ENCODE measurements at regions not wholly inside any gene's neighbourhood (a gene's known extent, or its start where the extent isn't known, plus 50 kb on each side); places are given as distances from the start of the nearest gene placed in this dataset.
"Not testable (repeated sequence)": the region's sequence is repeated elsewhere in the genome, so short reads cannot be mapped to it uniquely, and the experiment has no call there.

DNA sequence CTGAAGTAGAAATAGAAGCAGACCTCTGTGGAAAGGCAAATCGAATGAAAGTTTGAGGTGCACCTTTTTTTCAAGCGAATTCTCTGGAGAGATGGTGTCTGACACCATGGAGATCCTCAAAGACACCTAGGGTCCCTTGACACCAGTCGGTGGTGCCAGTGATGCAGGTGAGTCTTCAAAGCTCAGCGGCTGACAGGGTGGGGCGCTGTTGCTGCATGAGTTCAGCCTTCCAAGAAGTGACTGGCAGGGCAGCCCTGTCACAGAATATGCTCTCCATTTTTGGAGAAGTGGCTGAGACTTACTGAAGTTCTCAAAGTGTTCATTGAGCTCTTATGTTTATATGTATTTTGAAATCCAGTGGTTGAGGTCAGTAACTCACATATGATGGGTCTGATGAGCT lies 575.9 kb downstream of the SPATA31A6 start:
- WGBS (ENCODE audit: insufficient coverage) = no CpG with 5 or more reads among the region's 5 CpGs
- POLR2A ChIA-PET, CTCF ChIA-PET: not testable (repeated sequence)

DNA sequence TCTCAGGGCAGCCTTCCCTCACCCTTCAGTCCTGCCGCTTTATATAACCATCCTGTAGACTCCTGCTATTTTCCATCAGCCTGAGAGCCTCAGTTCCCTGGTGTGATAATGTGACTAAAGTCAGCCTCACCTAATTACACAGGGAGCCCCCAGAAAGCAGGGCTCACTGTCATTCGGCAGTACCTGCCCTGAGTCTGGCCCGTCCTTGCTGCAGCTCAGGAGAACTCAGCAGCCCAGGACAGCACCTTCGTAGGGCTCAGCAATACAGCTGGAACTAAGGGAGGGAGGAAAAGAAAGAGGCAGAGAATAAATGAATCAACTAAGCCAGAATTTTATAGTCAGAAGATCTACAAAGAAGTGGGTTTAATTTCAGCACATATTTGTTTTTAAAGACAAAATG lies 598.7 kb downstream of the SPATA31A6 start:
- H3K4me1 ChIP-seq (ENCODE audit: control extremely low read depth in 1 of 4, control insufficient read depth in 4 of 4, insufficient read depth in 4 of 4, low read length in 3 of 4); DNase-seq; H3K9me3 ChIP-seq (ENCODE audit: control extremely low read depth in 1 of 5, control insufficient read depth in 4 of 5, insufficient read depth in 2 of 5, low read depth in 1 of 5, low read length in 4 of 5); H3K4me3 ChIP-seq (ENCODE audit: control insufficient read depth in 1 of 7, extremely low read depth in 1 of 7, insufficient read depth in 4 of 7, low read depth in 2 of 7, low read length in 6 of 7); H3K27ac ChIP-seq (ENCODE audit: insufficient read depth in 1 of 2, low read depth in 1 of 2, low read length in 2 of 2, poor library complexity in 1 of 2, severe bottlenecking in 2 of 2); H3K36me3 ChIP-seq (ENCODE audit: control insufficient read depth in 4 of 4, insufficient read depth in 4 of 4, low read length in 3 of 4); POLR2A ChIA-PET; CTCF ChIA-PET; H3K27me3 ChIP-seq (replicated peaks in 2 of 5; ENCODE audit: control insufficient read depth in 4 of 5, insufficient read depth in 5 of 5, low read length in 4 of 5): not testable (repeated sequence)
- WGBS (ENCODE audit: insufficient coverage) = no CpG with 5 or more reads among the region's 4 CpGs

More for the DNA sequence above, 575.9 kb downstream of the SPATA31A6 start:
- H3K36me3 ChIP-seq (ENCODE audit: control insufficient read depth in 4 of 4, insufficient read depth in 4 of 4, low read length in 3 of 4); H3K4me3 ChIP-seq (ENCODE audit: control insufficient read depth in 1 of 7, extremely low read depth in 1 of 7, insufficient read depth in 4 of 7, low read depth in 2 of 7, low read length in 6 of 7); H3K9me3 ChIP-seq (ENCODE audit: control extremely low read depth in 1 of 5, control insufficient read depth in 4 of 5, insufficient read depth in 2 of 5, low read depth in 1 of 5, low read length in 4 of 5); H3K27ac ChIP-seq (ENCODE audit: insufficient read depth in 1 of 2, low read depth in 1 of 2, low read length in 2 of 2, poor library complexity in 1 of 2, severe bottlenecking in 2 of 2); H3K27me3 ChIP-seq (replicated peaks in 2 of 5; ENCODE audit: control insufficient read depth in 4 of 5, insufficient read depth in 5 of 5, low read length in 4 of 5); H3K4me1 ChIP-seq (ENCODE audit: control extremely low read depth in 1 of 4, control insufficient read depth in 4 of 4, insufficient read depth in 4 of 4, low read length in 3 of 4): not testable (repeated sequence)
- DNase-seq = peak in 1 of 3 donors; percentile 0

DNA sequence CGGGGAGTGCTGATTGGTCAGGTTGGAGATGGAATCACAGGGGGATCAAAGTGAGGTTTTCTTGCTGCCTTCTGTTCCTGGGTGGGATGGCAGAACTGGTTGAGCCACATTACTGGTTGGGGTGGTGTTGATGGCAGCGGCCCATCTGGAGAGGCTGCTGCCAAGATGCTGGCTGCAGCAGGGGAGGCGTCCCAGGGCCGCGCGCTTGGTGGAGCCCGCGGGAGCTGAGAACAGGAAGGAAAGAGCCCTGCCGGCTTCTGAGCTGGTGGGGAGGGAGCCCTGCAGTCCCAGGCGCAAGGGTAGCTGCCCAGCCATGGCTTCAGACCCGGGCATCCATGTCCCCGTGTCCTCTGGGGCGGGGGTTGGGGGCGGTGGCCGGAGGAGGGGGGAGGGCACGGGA lies 609.3 kb downstream of the SPATA31A6 start:
- CTCF ChIA-PET; H3K27ac ChIP-seq (ENCODE audit: insufficient read depth in 1 of 2, low read depth in 1 of 2, low read length in 2 of 2, poor library complexity in 1 of 2, severe bottlenecking in 2 of 2); H3K4me1 ChIP-seq (ENCODE audit: control extremely low read depth in 1 of 4, control insufficient read depth in 4 of 4, insufficient read depth in 4 of 4, low read length in 3 of 4); H3K9me3 ChIP-seq (ENCODE audit: control extremely low read depth in 1 of 5, control insufficient read depth in 4 of 5, insufficient read depth in 2 of 5, low read depth in 1 of 5, low read length in 4 of 5); POLR2A ChIA-PET; H3K27me3 ChIP-seq (replicated peaks in 2 of 5; ENCODE audit: control insufficient read depth in 4 of 5, insufficient read depth in 5 of 5, low read length in 4 of 5); H3K36me3 ChIP-seq (ENCODE audit: control insufficient read depth in 4 of 4, insufficient read depth in 4 of 4, low read length in 3 of 4); H3K4me3 ChIP-seq (ENCODE audit: control insufficient read depth in 1 of 7, extremely low read depth in 1 of 7, insufficient read depth in 4 of 7, low read depth in 2 of 7, low read length in 6 of 7); DNase-seq: not testable (repeated sequence)
- 80% methylated on average over 2 of the region's 16 CpGs for WGBS (ENCODE audit: insufficient coverage)

DNA sequence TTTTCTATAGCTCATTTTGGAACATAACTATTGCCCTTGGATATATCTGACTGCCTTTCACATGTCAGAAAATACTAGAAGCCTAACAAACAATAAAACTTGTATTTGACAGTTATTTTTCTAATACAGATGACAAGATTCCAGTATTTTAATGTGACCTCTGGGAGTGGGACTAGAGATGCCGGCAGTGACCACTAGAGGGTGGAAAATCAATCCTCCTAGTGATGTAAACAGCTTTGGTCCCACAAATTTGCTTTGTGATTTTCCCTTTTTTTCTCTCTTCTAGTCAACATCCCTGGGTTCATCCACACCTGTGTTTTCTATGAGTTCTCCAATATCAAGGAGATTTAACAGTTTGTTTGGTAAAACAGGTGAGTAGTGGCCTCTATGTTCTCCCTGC lies 615.1 kb downstream of the SPATA31A6 start:
- H3K4me3 ChIP-seq (ENCODE audit: control insufficient read depth in 1 of 7, extremely low read depth in 1 of 7, insufficient read depth in 4 of 7, low read depth in 2 of 7, low read length in 6 of 7); H3K9me3 ChIP-seq (ENCODE audit: control extremely low read depth in 1 of 5, control insufficient read depth in 4 of 5, insufficient read depth in 2 of 5, low read depth in 1 of 5, low read length in 4 of 5); H3K4me1 ChIP-seq (ENCODE audit: control extremely low read depth in 1 of 4, control insufficient read depth in 4 of 4, insufficient read depth in 4 of 4, low read length in 3 of 4); DNase-seq; H3K27ac ChIP-seq (ENCODE audit: insufficient read depth in 1 of 2, low read depth in 1 of 2, low read length in 2 of 2, poor library complexity in 1 of 2, severe bottlenecking in 2 of 2); H3K36me3 ChIP-seq (ENCODE audit: control insufficient read depth in 4 of 4, insufficient read depth in 4 of 4, low read length in 3 of 4); H3K27me3 ChIP-seq (replicated peaks in 2 of 5; ENCODE audit: control insufficient read depth in 4 of 5, insufficient read depth in 5 of 5, low read length in 4 of 5); POLR2A ChIA-PET; CTCF ChIA-PET: not testable (repeated sequence)
- WGBS (ENCODE audit: insufficient coverage) = no CpG with 5 or more reads among the region's 1 CpG

DNA sequence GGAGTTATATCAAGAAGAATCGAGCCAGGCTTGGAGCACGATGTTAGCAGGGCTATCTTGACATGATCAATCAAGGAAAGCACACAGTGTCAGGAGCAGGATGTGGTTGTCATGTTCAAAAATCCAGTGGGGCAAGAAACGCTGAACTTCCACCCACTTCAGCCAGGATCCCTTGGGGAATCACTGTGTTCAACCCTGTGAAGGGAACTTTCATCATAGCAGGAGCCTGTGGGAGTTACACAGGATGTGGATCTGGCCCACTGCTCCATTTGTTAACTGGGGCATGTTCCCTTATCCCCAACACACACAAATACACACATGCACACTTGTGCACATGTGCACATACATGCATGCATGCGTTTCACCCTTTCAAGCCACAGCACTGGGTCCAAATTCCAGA lies 619.3 kb downstream of the SPATA31A6 start:
- H3K27me3 ChIP-seq (replicated peaks in 2 of 5; ENCODE audit: control insufficient read depth in 4 of 5, insufficient read depth in 5 of 5, low read length in 4 of 5); CTCF ChIA-PET; H3K9me3 ChIP-seq (ENCODE audit: control extremely low read depth in 1 of 5, control insufficient read depth in 4 of 5, insufficient read depth in 2 of 5, low read depth in 1 of 5, low read length in 4 of 5); H3K27ac ChIP-seq (ENCODE audit: insufficient read depth in 1 of 2, low read depth in 1 of 2, low read length in 2 of 2, poor library complexity in 1 of 2, severe bottlenecking in 2 of 2); H3K4me3 ChIP-seq (ENCODE audit: control insufficient read depth in 1 of 7, extremely low read depth in 1 of 7, insufficient read depth in 4 of 7, low read depth in 2 of 7, low read length in 6 of 7); DNase-seq; H3K4me1 ChIP-seq (ENCODE audit: control extremely low read depth in 1 of 4, control insufficient read depth in 4 of 4, insufficient read depth in 4 of 4, low read length in 3 of 4); H3K36me3 ChIP-seq (ENCODE audit: control insufficient read depth in 4 of 4, insufficient read depth in 4 of 4, low read length in 3 of 4); POLR2A ChIA-PET: not testable (repeated sequence)
- 100% methylated on average over 1 of the region's 4 CpGs for WGBS (ENCODE audit: insufficient coverage)

DNA sequence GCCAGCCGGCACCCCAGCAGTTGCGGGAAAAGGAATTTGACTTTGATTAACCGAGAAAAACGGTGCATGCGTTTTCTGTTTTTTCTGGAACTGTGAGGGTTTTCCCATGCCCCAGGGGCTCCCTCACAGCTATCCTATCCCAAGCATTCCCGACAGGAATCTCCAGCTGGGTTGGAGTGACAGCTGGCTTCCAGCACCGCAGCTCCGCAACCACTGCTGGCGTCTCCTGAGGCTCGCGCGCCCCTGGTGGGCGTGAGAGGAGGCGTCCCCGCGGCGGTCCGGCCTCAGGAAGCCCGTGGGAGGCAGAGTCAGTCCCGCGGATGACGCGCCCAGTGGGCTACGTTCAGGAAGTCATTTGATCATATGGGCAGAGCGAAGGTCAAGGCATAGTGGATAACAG lies 623.2 kb downstream of the SPATA31A6 start:
- H3K4me1 ChIP-seq (ENCODE audit: control extremely low read depth in 1 of 4, control insufficient read depth in 4 of 4, insufficient read depth in 4 of 4, low read length in 3 of 4); DNase-seq; H3K27ac ChIP-seq (ENCODE audit: insufficient read depth in 1 of 2, low read depth in 1 of 2, low read length in 2 of 2, poor library complexity in 1 of 2, severe bottlenecking in 2 of 2); H3K9me3 ChIP-seq (ENCODE audit: control extremely low read depth in 1 of 5, control insufficient read depth in 4 of 5, insufficient read depth in 2 of 5, low read depth in 1 of 5, low read length in 4 of 5); H3K36me3 ChIP-seq (ENCODE audit: control insufficient read depth in 4 of 4, insufficient read depth in 4 of 4, low read length in 3 of 4); H3K27me3 ChIP-seq (replicated peaks in 2 of 5; ENCODE audit: control insufficient read depth in 4 of 5, insufficient read depth in 5 of 5, low read length in 4 of 5); H3K4me3 ChIP-seq (ENCODE audit: control insufficient read depth in 1 of 7, extremely low read depth in 1 of 7, insufficient read depth in 4 of 7, low read depth in 2 of 7, low read length in 6 of 7); CTCF ChIA-PET; POLR2A ChIA-PET: not testable (repeated sequence)
- 57% methylated on average over 3 of the region's 25 CpGs for WGBS (ENCODE audit: insufficient coverage)

DNA sequence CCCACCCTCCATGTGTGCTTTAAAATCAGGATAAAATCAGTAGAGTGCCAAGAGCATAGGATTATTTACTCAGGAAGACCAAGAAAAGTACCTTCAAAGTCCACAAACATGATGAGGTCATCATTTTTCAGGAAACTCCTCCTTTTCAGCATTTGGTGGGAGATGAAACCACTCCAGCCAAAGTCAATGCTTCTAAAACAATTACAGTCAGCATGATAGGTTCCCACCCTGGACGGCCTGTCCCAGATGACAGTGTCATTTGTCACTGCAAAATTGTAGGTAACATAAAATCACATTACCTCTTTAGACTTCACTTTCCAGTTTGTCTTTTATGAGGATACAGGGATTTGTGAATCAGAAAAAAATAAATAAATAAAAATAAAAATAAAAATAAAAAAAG lies 638.0 kb downstream of the SPATA31A6 start:
- CTCF ChIA-PET; H3K9me3 ChIP-seq (ENCODE audit: control extremely low read depth in 1 of 5, control insufficient read depth in 4 of 5, insufficient read depth in 2 of 5, low read depth in 1 of 5, low read length in 4 of 5); H3K27ac ChIP-seq (ENCODE audit: insufficient read depth in 1 of 2, low read depth in 1 of 2, low read length in 2 of 2, poor library complexity in 1 of 2, severe bottlenecking in 2 of 2); H3K36me3 ChIP-seq (ENCODE audit: control insufficient read depth in 4 of 4, insufficient read depth in 4 of 4, low read length in 3 of 4); H3K4me1 ChIP-seq (ENCODE audit: control extremely low read depth in 1 of 4, control insufficient read depth in 4 of 4, insufficient read depth in 4 of 4, low read length in 3 of 4); H3K4me3 ChIP-seq (ENCODE audit: control insufficient read depth in 1 of 7, extremely low read depth in 1 of 7, insufficient read depth in 4 of 7, low read depth in 2 of 7, low read length in 6 of 7); POLR2A ChIA-PET; DNase-seq; H3K27me3 ChIP-seq (replicated peaks in 2 of 5; ENCODE audit: control insufficient read depth in 4 of 5, insufficient read depth in 5 of 5, low read length in 4 of 5): not testable (repeated sequence)
- WGBS (ENCODE audit: insufficient coverage) = no CpG with 5 or more reads among the region's 1 CpG

DNA sequence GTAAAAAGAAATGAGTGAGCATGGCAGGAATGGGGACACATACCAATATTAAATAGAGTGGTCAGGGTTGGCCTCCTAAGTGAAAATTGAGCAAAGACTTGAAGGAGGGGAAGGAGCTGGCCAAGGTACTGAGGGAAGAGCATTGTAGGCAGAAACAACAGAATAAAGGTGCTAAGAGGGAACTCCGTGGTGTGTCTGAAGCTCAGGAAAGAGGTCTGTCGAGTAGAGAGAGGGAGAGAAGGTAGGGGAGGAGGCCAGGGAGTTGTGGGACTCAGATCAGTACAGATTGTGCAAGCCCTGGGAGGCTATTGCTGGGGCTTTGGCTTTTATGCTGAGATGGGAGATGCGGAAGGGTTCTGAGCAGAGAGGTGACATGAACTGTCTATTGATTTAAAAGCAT lies 664.7 kb downstream of the SPATA31A6 start:
- H3K4me3 ChIP-seq (ENCODE audit: control insufficient read depth in 1 of 7, extremely low read depth in 1 of 7, insufficient read depth in 4 of 7, low read depth in 2 of 7, low read length in 6 of 7); H3K27ac ChIP-seq (ENCODE audit: insufficient read depth in 1 of 2, low read depth in 1 of 2, low read length in 2 of 2, poor library complexity in 1 of 2, severe bottlenecking in 2 of 2); H3K9me3 ChIP-seq (ENCODE audit: control extremely low read depth in 1 of 5, control insufficient read depth in 4 of 5, insufficient read depth in 2 of 5, low read depth in 1 of 5, low read length in 4 of 5); H3K27me3 ChIP-seq (replicated peaks in 2 of 5; ENCODE audit: control insufficient read depth in 4 of 5, insufficient read depth in 5 of 5, low read length in 4 of 5); CTCF ChIA-PET; H3K36me3 ChIP-seq (ENCODE audit: control insufficient read depth in 4 of 4, insufficient read depth in 4 of 4, low read length in 3 of 4); DNase-seq; POLR2A ChIA-PET; H3K4me1 ChIP-seq (ENCODE audit: control extremely low read depth in 1 of 4, control insufficient read depth in 4 of 4, insufficient read depth in 4 of 4, low read length in 3 of 4): not testable (repeated sequence)
- no CpG with 5 or more reads among the region's 3 CpGs for WGBS (ENCODE audit: insufficient coverage)
